Mononuclear cell (primary cell): ENCODE measurements at regions not wholly inside any gene's neighbourhood (a gene's known extent, or its start where the extent isn't known, plus 50 kb on each side); places are given as distances from the start of the nearest gene placed in this dataset.
"Not testable (repeated sequence)": the region's sequence is repeated elsewhere in the genome, so short reads cannot be mapped to it uniquely, and the experiment has no call there.

Source experiments
- H3K27me3 ChIP-seq: 2 replicates; pipeline ENCODE4 v1.6.0; 2011; ENCODE audit warnings: low read length, control low read depth; ENCODE audit not compliant: insufficient read depth
- H3K4me1 ChIP-seq: 2 replicates; pipeline ENCODE4 v1.5.1; 2011; ENCODE audit warnings: mild to moderate bottlenecking, low read length, control low read depth; ENCODE audit not compliant: insufficient read depth
- H3K4me3 ChIP-seq: 2 replicates; pipeline ENCODE4 v1.5.1; 2011; ENCODE audit warnings: mild to moderate bottlenecking, low read length, moderate library complexity
- H3K9me3 ChIP-seq: 2 replicates; pipeline ENCODE4 v1.5.1; 2011; ENCODE audit warnings: low read depth, mild to moderate bottlenecking, control low read depth, low read length

DNA sequence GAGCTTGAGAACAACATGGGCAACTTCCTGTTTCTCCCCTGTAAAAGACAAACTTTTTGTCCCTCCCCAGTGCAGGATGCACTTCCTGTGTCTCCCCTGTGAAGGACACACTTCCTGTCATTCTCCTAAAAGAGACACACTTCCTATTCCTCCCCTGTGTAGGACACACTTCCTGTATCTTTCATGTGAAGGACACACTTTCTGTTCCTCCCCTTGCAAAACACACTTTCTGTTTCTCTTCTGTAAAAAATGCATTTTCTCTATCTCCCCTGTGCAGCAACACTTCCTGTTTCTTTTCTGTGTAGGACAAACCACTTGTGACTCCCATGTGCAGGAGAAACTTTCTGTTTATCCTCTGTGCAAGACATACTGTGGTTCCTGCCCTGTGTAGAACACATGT is 488.6 kb upstream of the USP9Y start:
- H3K9me3 ChIP-seq: peaks cover 53% of the 10 kb centered on the region
- no peaks in the 10 kb centered on the region for H3K4me1 ChIP-seq
- H3K4me3 ChIP-seq: no peak overlapping the region
- no peaks in the 10 kb centered on the region for H3K27me3 ChIP-seq

GRCh38 chrY:12215564-12216022 is 485.4 kb upstream of the USP9Y start:
- Histone ChIP-seq H3K9me3 (peaks cover 58% of the 10 kb centered on the region), H3K27me3 (no peaks in the 10 kb centered on the region), H3K4me1 (no peaks in the 10 kb centered on the region), H3K4me3 (no peak overlapping the region)

DNA sequence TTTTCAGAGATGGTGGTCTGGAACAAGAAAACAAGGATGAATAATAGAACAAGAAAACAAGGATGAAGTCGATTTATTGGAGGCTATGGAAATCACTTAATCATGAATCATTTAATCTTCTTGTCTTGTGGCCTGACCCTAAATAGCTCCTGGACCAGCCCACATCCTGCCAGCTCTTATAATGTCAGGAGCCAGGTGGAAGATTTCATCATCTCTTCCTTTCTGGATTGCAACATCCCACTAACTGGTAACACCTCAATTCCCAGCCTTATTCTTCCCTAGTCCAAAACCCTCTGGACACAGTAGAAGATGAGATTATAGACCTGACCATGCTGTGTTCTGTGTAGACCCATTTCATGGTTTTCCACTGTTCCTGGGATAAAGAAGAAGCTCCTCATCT is 470.1 kb upstream of the USP9Y start:
- no peak overlapping the region for H3K4me3 ChIP-seq

GRCh38 chrY:12236399-12236798 is 464.6 kb upstream of the USP9Y start:
- H3K4me3 ChIP-seq: no peak overlapping the region
- no peaks in the 10 kb centered on the region for H3K9me3 ChIP-seq
- H3K27me3 ChIP-seq: no peaks in the 10 kb centered on the region
- H3K4me1 ChIP-seq: no peaks in the 10 kb centered on the region

More for the DNA sequence above, 470.1 kb upstream of the USP9Y start:
- Histone ChIP-seq H3K27me3 (no peaks in the 10 kb centered on the region), H3K9me3 (no peaks in the 10 kb centered on the region), H3K4me1 (no peaks in the 10 kb centered on the region)

DNA sequence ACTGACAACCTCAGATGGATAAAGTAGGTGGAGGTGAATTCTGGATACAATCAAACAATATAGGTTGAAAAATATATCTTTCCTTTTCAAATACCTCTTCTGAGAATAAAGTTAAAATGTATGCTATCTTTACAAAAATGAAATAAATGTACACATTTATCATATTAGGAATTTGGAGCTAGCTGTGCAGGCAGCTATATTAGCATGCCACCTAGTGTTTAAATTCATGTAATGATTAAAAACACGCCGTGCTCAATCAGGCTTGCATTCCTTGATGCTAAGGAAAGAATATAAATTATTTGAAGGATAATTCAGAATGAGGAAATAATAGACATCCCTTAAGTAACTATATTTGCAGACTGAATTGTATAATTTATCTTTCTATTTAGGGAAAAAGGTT is 460.7 kb upstream of the USP9Y start:
- H3K4me3 ChIP-seq, H3K4me1 ChIP-seq, H3K27me3 ChIP-seq, H3K9me3 ChIP-seq: not testable (repeated sequence)

GRCh38 chrY:12244146-12244545 is 456.9 kb upstream of the USP9Y start:
- H3K4me3 ChIP-seq: no peak overlapping the region
- no peaks in the 10 kb centered on the region for H3K27me3 ChIP-seq
- H3K4me1 ChIP-seq: no peaks in the 10 kb centered on the region
- no peaks in the 10 kb centered on the region for H3K9me3 ChIP-seq

- Histone ChIP-seq H3K27me3 (no peaks in the 10 kb centered on the region), H3K9me3 (no peaks in the 10 kb centered on the region), H3K4me1 (no peaks in the 10 kb centered on the region), H3K4me3 (no peak overlapping the region)
Observed at GRCh38 chrY:12253756-12254155, 447.3 kb upstream of the USP9Y start.

GRCh38 chrY:12271162-12271561 is 429.9 kb upstream of the USP9Y start:
- no peaks in the 10 kb centered on the region for H3K27me3 ChIP-seq
- H3K4me3 ChIP-seq: no peak overlapping the region
- H3K4me1 ChIP-seq: no peaks in the 10 kb centered on the region
- H3K9me3 ChIP-seq: no peaks in the 10 kb centered on the region

GRCh38 chrY:12285608-12286007 is 415.4 kb upstream of the USP9Y start:
- Histone ChIP-seq H3K4me3 (no peak overlapping the region), H3K9me3 (no peaks in the 10 kb centered on the region), H3K27me3 (no peaks in the 10 kb centered on the region), H3K4me1 (no peaks in the 10 kb centered on the region)

GRCh38 chrY:12288919-12289318 is 412.1 kb upstream of the USP9Y start:
- H3K4me1 ChIP-seq: no peaks in the 10 kb centered on the region
- H3K9me3 ChIP-seq: no peaks in the 10 kb centered on the region
- H3K4me3 ChIP-seq: no peak overlapping the region
- H3K27me3 ChIP-seq: no peaks in the 10 kb centered on the region

GRCh38 chrY:12289415-12289814 is 411.6 kb upstream of the USP9Y start:
- H3K27me3 ChIP-seq: no peaks in the 10 kb centered on the region
- H3K4me1 ChIP-seq: no peaks in the 10 kb centered on the region
- H3K9me3 ChIP-seq: no peaks in the 10 kb centered on the region
- no peak overlapping the region for H3K4me3 ChIP-seq

DNA sequence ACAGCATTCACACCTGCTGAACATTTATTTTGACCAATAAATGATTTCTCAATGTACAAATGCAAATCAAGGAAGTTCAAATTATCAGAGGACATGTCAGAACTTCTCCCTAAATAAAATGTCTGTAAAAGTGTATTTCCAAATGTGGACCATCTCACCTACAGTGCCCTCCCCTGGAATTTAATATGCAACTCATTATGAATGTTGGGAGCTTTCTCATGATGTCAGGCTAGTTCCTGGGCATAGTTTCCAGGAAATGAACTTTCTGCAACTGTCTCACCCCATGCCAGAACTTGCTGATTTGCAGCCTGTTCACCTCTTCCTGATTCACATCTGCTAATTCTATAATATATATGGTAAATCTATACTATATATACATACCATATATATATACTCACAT is 408.5 kb upstream of the USP9Y start:
- no peaks in the 10 kb centered on the region for H3K27me3 ChIP-seq
- H3K4me1 ChIP-seq: no peaks in the 10 kb centered on the region
- no peak overlapping the region for H3K4me3 ChIP-seq
- no peaks in the 10 kb centered on the region for H3K9me3 ChIP-seq

- no peaks in the 10 kb centered on the region for H3K9me3 ChIP-seq
- no peak overlapping the region for H3K4me3 ChIP-seq
- H3K4me1 ChIP-seq: no peaks in the 10 kb centered on the region
- H3K27me3 ChIP-seq: no peaks in the 10 kb centered on the region
Observed at GRCh38 chrY:12296460-12296859, 404.6 kb upstream of the USP9Y start.

GRCh38 chrY:12299796-12300195 is 401.2 kb upstream of the USP9Y start:
- H3K4me1 ChIP-seq, H3K4me3 ChIP-seq, H3K9me3 ChIP-seq, H3K27me3 ChIP-seq: not testable (repeated sequence)

GRCh38 chrY:12303464-12303863 is 397.6 kb upstream of the USP9Y start:
- no peaks in the 10 kb centered on the region for H3K9me3 ChIP-seq
- no peaks in the 10 kb centered on the region for H3K27me3 ChIP-seq
- H3K4me3 ChIP-seq: no peak overlapping the region
- H3K4me1 ChIP-seq: no peaks in the 10 kb centered on the region

- no peaks in the 10 kb centered on the region for H3K4me1 ChIP-seq
- H3K9me3 ChIP-seq: no peaks in the 10 kb centered on the region
- no peaks in the 10 kb centered on the region for H3K27me3 ChIP-seq
- no peak overlapping the region for H3K4me3 ChIP-seq
Observed at GRCh38 chrY:12305456-12305855, 395.6 kb upstream of the USP9Y start.

DNA sequence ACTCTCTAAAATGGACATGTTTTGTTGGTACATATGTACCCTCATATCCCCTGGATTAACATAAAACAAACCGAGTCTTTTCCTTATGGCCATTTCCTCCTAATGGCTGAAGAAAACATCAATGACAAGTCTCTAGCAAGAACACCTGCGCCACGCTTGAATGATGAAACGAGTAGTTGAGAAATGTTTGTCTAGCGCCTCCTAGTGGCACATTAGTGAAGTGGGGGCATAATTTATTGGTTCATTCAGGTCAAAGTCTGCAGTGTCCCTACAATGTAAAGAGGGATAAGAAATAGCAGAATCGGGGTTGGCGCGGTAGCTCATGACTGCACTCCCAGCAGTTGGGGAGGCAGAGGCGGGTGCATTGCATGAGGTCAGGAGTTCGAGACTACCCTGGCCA is 391.8 kb upstream of the USP9Y start:
- Histone ChIP-seq H3K27me3 (no peaks in the 10 kb centered on the region), H3K4me3 (no peak overlapping the region), H3K9me3 (no peaks in the 10 kb centered on the region), H3K4me1 (no peaks in the 10 kb centered on the region)
